NK-92 treated with Interleukin-12 subunit alpha and Interleukin-12 subunit beta, amount 100 ng/mL, for 24 hours (cell line): ENCODE measurements at regions not wholly inside any gene's neighbourhood (a gene's known extent, or its start where the extent isn't known, plus 50 kb on each side); places are given as distances from the start of the nearest gene placed in this dataset.

Experiments
- DNase-seq: peaks from one replicate; lab custom pipeline; 2025; lab: John Stamatoyannopoulos, UW

DNA sequence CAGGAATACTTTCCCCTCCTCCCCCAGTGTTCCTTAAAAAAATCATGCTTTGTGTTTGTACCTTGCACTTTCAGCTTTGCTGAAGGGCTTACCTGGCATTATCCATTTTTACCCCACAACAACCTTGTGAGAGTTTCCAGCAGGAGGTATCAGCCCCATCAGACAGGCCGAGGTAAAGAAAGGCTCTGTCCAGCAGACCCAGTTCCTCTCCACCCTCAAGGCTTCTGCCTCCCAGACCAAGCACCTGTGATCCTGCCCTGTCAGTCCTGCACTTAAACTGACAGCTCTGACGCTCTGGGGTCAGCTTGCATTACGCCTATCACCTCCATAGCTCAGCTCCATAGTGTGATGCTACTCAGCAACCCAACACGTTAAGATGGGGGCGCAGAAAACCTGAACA lies 803.1 kb downstream of the UQCRFS1 start:
- DNase-seq: no peak

DNA sequence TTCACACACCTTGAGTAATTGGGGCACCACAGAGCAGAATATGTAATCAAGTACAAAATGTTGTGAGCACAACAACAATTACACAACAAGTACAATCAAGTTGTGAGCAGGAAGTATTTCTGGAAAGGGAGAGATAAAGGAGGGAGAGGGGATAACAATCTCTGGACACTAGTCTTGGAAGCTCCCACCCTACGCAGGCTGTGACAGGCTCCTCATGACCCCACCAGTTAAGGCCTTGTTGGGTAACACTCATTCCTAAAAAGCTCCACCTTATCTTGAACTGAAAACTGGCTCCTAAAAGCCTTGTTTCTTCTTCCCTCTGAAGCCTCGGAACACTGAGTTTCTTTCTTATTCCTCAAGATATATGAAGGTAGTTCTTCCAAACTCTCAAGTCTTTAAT lies 806.0 kb downstream of the UQCRFS1 start:
- no peak for DNase-seq

DNA sequence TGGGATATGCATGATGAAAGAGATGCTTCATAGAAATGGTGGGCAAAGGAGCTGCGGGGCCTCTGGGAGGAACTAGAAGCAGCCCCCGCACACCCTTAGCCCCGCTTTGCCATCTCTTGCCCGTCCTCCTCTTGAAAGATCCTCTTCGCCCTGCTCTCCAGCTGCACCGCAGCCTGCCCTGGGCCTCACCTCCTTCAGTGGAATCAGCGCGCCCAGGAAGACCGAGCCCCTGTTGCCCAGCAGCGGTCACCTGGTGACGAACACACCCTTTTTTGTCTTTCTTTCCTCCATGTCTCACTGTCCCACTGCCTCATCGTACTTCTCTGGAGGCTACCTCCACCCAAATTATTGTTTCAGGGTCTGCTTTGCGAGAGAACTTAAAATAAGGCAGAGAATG lies 807.6 kb downstream of the UQCRFS1 start:
- DNase-seq: no peak

DNA sequence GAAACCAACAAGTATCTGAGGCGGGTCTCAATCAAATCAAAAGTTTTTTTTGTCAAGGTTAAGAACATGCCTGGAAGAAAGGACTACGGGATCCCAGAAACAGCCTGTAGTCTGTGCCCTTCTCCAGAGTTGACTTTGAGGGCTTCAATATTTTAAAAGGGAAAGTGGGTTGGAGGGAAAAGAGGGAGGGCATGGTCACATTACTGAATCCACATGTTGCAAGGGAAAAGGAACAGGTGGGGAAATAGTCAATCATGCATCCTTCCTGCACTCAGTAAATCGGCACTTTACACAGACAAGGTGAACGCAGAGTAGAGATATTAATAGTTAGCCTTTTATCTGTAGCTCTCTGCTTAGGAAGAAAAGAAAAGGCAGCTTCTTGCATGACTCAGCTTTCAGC lies 808.5 kb downstream of the UQCRFS1 start:
- no peak for DNase-seq

DNA sequence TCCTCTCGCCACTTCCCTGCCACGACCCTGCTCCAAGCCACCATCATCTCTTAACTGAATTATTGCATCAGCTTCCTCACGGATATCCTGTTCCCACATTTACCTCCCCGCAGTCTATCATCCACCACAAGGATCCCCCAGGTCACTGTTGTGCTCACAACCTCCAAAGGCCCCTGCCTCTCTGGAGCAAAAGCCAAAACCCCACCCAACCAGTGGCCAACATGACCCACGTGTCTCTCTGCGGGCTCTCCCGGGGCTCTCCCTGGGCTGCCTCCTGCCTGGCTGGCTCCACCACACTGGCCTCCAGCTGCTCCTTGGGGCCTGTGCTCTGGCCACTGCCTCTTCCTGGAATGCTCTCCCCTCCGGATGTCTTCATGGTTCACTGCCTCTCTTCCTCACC lies 809.3 kb downstream of the UQCRFS1 start:
- DNase-seq: no peak

DNA sequence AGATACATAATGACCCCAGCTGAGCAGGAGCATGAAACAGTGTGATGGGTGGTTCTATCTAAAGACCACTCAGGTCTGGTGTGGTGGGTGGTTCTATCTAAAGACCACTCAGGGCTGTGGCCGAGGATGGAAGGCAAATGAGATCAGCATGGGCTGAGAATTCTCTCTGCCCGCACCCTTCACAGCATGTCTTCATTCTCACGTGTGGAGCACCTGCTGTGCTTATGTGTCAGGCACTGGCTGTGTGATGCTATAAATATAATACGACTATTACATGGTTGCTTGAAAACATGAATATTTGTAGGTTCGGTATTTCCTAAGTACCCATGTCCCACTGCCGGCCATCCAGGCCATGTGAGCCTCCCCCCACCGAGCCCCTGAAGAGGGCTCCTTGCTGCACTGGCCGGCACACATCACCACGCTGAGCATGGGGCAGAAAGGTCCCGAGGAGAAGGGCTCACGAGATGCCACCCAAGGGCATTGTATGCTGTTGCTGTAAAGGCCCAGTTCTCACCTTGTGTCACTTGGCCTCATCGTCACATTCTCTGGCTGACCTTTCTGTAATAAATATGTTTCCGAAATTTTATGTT lies 810.2 kb downstream of the UQCRFS1 start:
- no peak for DNase-seq

DNA sequence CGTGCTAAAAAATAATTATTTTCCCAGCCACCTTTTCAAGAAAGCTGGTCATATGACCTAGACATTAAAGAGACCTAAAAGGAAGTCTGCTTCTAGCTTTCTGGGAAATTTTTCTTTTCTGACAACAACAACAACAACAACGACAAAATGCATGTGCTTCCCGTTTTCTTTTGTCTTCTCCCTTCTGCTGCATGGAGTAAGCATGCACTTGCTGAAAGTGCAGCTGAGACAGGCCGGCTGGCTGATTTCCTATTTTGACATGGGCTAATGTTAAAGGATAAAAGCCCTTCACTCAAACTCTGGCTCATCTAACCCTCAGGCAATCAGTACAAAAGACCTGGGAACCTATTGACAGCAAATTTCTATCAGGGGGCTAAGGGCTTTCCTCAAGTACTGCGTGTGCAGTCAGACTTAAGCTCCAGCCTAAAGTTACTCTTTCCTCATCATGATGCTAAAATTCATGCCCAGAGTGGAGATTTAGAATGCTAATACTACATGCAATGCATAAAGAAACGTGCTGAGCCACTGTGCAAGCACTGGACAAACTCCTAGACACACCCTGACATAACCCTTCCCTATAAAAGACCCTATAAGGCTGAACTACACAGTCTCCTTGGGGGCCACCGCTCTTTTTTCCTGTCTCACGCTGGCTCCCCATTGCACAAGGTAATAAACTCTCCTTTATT lies 811.1 kb downstream of the UQCRFS1 start:
- no peak for DNase-seq

DNA sequence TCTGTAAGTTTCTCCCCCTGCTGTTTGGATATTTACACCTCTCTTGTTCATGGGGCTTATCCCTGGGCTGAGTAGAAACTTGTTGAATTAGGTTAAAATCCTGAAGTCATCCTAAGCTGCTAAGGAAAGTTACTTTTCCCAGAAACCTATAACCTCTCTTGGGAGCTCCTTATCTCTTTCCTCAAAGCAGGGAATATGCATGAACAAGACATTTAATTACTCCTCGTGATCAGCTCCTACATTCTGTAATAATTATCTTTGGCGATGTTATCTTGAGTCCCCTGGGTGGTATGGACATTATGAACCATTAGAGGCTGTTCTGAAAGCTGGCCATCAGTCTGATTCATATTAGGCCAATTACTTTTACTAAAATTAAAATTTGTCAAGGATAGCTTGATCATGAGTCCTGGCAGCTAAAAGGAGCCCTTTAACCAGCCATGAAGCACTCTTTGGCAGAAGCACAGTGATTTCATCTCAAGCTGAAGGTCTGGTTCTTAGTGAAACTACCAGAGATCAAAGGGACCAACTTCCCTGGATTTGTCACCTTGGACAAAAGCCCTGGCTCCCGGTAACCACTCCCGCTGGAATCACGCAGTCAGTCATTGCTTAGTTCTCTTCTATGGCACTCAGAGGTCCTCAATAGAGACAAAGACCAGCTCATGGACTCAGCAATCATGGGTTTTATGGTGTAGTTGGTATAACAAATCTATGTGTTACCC lies 811.8 kb downstream of the UQCRFS1 start:
- no peak for DNase-seq

DNA sequence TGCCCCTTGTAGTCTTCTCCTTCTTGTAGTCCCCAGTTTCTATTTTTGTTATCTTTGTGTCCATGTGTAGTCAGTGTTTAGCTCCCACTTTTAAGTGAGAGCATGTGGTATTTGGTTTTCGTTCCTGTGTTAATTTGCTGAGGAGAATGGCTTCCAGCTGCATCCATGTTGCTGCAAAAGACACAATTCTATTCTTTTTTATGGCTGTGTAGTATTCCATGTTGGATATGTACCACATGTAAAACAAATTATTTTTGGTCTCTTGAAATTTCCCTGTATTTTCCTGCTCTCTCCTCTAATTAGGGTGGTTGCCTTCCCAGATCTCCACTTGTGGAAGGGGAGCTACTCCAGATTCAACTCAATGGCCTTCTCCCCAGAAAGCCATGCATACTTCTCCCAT lies 813.8 kb downstream of the UQCRFS1 start:
- DNase-seq: no peak

DNA sequence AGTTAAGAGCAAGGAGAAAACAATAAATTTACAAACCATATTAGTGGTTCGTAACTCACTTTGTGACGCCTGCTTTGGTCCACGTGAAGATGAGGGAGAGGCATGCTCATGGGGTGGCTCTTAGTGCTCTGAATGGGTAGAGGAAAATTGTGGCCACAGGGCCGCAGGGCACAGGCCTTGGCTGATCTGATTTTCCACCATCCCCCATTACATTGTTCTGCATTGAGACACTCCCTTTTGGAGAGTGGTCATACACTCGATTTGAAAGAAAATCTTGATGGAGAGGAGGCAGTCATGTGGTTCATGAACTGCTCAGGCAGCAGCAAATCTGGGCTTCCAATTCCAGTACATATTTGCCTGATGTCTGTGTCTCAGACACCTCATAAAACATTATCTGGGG lies 815.2 kb downstream of the UQCRFS1 start:
- DNase-seq: no peak

DNA sequence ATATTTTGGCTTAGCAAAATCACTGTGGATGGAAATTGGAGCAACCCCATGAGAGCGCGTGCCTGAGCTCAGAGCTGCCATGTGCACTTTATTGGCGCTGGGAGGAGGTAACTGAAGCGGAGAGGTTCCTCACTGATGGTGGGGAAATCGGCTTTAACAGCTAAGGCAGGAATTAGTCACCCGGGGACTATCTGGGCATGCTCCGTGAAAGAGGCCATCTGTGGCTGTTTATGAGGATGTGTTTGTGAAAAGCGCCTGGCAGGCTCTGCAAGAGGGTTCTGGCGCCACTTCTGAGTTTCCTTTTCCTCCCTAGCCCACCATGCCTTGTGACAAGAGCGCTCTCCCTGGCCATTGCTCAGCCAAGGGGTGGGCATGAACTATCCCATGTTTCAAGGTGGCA lies 815.6 kb downstream of the UQCRFS1 start:
- no peak for DNase-seq

DNA sequence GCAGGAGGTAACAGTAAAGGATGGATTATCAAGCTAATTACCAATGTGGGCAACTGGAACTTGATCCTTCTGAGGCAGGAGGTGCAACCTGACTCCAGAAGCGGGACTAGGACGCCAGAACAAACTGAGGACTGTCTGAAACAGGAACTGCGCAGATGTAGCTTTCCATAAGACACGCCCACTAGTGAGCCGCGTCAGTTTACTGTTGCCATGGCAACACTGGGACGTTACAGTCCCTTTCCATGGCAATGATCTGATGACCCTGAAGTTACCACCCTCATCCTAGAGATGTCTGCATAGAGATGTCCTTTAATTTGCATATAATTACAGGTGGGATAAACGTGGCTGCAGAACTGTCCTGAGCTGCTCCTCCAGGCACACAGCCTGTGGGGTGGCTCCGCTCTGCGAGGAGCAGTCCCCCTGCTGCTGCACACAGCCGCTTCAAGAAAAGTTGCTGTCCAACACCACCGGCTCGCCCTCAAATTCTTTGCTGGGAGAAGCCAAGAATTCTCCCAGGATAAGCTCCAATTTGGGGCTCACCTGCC lies 816.6 kb downstream of the UQCRFS1 start:
- DNase-seq: no peak

DNA sequence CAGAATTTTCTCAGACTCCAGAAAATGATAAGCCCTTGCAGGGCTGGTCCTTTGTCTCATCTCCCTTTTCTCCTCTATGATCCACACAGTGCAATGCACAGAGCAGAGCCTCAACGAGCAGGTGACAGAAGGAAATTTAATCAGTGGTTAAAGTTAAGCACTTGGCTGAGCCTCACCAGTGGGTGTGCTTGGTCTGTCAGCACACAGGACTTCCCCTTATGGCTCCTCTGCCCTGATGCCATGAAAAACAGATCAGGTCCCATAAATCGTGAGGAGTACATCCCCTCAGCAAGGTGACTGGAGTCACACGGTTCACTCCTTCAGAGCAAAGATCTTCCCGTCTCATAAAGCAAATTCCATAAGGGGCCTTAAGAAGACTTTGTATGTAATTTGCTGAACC lies 818.2 kb downstream of the UQCRFS1 start:
- DNase-seq: no peak

DNA sequence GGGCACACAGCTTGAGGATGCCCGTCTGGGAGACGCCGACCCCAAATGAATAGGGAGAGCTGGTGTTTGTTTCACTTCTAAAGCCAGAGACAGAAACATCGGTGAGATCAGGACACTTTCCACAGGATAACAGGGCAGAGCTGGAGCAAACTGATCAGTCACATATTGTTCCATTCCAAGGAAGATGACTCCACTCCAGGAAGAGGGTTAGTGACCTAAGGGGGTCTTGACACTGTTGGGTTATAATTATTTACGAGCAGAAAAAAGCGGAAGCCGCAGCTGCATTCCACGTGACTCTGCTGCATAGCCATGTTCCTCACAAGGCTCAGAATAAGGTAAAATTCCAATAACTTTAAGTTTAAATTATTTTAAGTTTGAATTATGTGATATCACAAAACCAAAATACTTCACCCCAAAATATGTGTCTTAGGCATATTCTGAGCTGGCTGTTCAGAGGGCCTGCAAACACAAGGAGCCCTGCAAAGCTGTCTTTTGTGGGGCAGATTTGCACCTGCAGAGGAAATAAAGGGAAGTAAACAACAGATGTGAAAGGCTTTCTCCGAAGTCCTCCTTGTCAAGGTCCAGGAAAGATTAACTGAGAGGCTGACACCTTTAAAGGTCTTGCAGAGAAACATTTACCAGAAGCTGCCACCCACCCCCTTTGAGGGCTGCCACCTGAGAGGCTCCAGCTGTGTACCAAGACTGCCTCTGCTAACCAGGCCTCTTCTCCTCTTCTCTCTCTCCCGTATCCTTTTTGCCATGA lies 819.2 kb downstream of the UQCRFS1 start:
- no peak for DNase-seq

DNA sequence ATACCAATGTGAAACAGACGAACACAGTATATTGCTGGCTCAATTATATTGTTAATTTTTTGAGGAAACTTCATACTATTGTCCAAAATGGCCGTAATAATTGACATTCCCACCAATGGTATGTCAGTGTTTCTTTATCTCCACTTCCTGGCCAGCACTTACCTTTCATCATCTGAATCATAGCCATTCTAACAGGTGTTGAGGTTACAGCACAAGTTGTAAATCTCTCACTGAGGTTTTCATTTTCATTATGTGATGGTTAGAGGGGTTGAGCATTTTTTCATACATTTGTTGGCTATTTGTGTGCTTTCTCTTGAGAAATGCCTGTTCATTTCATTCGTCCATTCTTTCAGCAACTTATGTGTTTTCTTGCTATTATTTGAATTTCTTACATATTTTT lies 824.0 kb downstream of the UQCRFS1 start:
- no peak for DNase-seq

DNA sequence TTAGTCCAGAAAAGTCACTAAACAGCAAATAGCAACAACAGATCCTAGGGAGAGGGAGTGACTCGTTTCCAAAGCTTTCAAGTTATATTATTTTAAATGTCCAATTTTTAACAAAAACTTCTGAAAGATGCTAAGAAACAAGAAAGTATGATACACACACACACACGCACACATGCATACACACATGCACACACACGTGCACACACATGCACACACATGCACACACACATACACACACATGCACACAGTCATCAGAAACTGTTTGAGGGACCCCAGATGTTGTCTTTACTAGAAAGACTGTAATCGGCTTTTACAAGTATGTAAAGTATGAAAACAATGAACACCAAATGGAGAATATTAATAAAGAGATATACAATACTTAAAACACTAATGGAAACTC lies 825.4 kb downstream of the UQCRFS1 start:
- no peak for DNase-seq

DNA sequence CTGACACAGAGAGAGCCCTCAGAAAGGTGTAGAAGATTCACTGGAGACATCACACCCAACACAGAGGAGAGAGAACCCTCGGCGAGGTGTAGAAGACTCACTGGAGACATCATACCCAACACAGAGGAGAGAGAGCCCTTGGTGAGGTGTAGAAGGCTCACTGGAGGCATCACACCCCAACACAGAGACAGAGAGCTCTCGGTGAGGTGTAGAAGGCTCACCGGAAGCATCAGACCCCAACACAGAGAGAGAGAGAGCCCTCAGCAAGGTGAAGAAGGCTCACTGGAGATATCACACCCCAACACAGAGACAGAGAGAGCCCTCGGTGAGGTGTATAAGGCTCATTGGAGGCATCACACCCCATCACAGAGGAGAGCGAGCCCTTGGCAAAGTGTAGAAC lies 826.5 kb downstream of the UQCRFS1 start:
- DNase-seq: no peak

DNA sequence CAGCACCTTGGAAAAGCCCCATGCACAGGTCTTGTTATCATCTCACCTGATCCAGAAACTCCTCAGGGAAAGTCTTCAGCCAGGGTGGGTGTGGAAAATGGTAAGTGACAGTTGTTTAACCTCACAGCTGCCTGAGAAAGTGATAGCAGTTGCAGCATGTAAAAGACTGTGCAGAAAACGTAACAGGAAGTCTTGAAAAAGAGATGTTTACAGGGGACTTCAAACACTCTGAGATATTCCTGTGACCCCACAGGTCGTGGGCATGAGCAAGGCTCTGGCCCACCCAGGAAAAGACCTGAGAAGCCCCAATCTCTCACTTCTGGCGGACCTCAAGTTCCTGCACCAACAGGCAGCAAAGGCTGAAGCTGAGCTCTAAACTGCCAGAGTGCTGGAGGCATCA lies 826.9 kb downstream of the UQCRFS1 start:
- no peak for DNase-seq

DNA sequence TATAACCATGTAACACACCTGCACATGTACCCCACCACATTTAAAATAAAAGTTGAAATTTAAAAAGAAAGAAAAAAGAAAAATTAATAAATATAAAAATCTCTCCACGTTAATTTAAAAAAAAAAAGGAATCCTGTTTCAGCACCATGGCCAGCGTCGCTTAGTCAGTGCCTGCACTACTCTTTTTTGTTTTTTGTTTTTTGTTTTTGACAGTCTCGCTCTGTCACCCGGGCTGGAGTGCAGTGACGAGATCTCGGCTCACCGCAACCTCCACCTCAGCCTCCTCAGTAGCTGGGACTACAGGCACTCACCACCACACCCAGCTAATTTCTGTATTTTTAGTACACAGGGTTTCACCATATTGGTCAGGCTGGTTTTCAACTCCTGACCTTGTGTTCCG lies 835.9 kb downstream of the UQCRFS1 start:
- no peak for DNase-seq

DNA sequence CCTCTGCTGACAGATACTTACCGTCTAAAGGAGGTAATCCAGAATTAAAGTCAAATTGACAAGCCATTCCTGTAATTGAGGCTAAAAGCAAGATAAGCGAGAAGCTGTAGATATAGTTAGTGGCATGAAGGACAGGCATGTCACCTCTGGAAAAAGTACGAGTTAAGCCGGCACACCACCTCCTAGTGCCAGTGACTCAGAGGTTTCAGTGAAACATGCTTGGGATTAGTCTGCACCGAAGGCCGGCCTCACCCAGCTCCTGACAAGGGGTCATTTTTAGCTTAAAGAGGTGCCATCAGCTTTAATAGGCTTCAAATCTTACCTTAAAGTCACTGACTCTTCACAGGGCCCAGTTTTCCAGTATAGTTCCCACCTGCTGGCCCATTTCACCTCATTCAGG lies 838.0 kb downstream of the UQCRFS1 start:
- DNase-seq: no peak

DNA sequence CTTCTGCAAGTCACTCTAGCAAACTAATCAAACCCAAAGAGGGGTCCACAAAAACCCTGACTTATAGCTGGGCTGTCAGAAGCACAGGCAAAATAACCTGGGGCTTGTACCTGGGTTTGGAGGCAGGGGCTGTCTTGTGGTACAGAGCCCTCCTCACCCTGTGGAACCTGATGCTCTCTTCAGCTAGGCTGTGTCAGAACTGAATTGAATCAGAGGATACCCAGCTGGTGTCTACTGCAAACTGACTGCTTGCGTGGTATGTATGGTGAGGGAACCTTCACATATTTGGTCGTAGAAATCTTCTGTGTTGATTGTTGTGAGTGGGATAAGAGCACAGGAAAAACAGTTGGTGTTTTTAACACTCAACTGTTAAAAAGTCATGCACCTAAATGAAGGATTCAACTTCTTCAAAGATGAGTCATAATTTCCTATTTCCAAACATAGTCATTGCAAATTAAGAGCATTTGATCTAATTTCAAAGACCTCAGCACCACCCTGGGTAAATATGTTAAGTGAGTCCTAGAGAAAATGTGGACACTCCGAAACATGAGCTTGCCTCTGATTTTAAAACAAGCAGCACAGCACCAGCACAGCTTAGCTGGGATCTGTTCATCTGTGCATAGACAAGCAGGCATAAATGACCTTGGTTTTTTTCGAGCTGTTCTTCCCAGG lies 840.2 kb downstream of the UQCRFS1 start:
- DNase-seq: no peak

DNA sequence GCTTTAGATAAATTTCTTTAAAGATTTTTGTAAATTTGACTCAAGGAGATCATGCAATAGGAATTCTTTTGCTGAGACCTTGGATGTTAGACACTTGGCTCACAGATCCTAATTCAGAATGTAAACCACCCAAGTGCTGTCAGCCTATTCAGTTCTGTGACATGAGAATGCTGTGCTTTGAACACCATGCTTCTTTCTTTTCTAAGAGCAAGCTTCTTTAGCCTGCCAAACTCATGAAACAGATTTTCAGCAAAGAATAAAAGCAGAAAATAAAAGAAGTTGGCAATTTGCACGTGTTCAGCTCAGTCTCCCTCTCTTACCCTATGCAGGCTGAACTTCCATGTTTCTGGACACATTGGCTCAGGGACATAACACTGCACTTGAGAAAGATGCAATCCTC lies 845.8 kb downstream of the UQCRFS1 start:
- no peak for DNase-seq
